DLD1 (cell line): ENCODE measurements at regions not wholly inside any gene's neighbourhood (a gene's known extent, or its start where the extent isn't known, plus 50 kb on each side); places are given as distances from the start of the nearest gene placed in this dataset.

Source experiments
- in situ Hi-C: cut with HindIII; loops from 2 replicates; pipeline ENCODE4 v1.10.0; 2017; ENCODE audit warnings: low sequenced_read_pairs

- in situ Hi-C loops: no loop called here
Observed at GRCh38 chr1:87436534-87436933, 107.9 kb downstream of the LMO4 start.

- in situ Hi-C loops: no loop called here
Observed at GRCh38 chr1:87437663-87438295, 109.1 kb downstream of the LMO4 start.

- in situ Hi-C loops: no loop called here
Observed at GRCh38 chr1:87439821-87440220, 111.1 kb downstream of the LMO4 start.

- in situ Hi-C loops: no loop called here
Observed at GRCh38 chr1:87449348-87449963, 120.8 kb downstream of the LMO4 start.

GRCh38 chr1:87450136-87450535, 121.5 kb downstream of the LMO4 start:
- in situ Hi-C loops: no loop called here

GRCh38 chr1:87450615-87451209, 122.0 kb downstream of the LMO4 start:
- in situ Hi-C loops: no loop called here

DNA sequence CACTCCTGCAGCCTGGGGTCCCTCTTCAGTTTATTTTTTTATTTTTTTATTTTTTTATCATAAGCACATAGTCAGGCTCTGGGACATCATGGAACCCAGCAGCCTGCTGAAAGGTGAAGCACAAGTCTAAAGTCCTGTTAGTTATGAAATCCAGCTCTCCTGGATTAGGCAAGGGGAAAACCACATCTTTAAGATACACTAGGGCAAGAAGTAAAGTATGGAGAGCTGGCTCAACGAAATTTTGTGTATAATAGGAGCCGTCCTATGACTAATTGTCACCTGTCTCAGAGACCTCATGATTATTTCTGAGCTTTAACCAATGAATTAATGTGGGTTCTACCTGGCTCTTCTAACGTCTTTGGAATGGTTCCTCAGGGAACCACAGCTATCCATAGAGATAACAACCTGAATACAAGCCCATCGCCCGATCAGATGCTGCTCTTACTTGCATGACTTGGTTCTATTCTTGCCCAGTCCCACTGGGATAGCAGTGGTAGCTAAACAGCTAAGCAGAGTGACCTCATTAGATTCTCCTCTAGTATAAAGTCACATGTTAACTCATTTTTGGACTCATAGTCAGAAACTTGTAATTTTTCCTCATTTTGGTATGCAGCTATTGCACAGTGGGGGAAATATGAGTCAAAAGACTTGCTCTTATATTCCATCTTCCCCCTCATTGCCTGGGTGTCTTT, 122.7 kb downstream of the LMO4 start:
- in situ Hi-C loops: no loop called here

GRCh38 chr1:87452648-87453047, 124.0 kb downstream of the LMO4 start:
- in situ Hi-C loops: no loop called here

- in situ Hi-C loops: no loop called here
Observed at GRCh38 chr1:87457408-87457807, 128.7 kb downstream of the LMO4 start.

- in situ Hi-C loops: no loop called here
Observed at GRCh38 chr1:87462894-87463293, 134.2 kb downstream of the LMO4 start.

DNA sequence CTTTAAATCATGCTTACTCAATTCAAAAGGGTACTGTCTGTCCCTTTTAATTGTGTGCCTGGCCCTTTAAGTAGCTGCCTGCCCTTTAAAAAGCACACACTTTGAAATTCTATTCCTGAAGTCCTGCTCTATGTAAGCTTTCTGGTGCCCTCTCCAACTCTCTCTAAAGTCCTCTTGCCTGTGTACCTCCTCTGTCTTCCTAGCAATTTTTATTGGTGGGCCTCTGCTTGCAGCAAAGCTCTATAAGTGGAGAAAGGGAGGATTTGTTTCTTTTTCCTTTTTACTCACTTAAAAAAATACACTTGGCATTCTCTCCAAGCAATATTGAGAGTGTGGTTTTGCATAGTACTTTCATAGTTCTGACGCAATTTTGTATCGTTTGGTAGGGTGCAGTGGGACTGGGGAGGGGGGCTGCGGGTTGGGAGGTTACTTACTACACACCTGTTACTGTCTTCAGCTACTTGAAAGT, 135.4 kb downstream of the LMO4 start:
- in situ Hi-C loops: no loop called here

- in situ Hi-C loops: no loop called here
Observed at GRCh38 chr1:87466621-87467020, 137.9 kb downstream of the LMO4 start.

GRCh38 chr1:87472716-87473115, 144.0 kb downstream of the LMO4 start:
- in situ Hi-C loops: no loop called here

GRCh38 chr1:87473203-87473661, 144.6 kb downstream of the LMO4 start:
- in situ Hi-C loops: no loop called here

DNA sequence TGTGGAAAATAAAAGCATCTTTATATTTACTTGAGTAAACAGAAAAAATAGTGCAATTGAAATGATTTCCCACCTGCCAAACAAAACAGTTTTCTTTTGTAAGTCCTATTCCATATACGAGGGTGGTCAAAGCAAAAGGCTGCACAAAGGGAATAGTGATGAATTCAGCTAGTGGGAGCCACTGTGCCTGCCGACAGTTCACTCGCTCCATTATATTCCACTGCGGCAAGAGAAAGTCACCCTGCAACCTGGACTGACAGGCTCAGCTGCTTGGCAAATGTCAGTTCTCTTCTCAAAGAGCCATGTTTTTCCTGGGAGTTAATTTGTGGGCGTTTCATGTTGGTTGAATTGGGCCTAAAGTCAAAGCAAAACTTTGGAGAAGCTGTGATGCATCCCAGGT, 145.4 kb downstream of the LMO4 start:
- in situ Hi-C loops: no loop called here

DNA sequence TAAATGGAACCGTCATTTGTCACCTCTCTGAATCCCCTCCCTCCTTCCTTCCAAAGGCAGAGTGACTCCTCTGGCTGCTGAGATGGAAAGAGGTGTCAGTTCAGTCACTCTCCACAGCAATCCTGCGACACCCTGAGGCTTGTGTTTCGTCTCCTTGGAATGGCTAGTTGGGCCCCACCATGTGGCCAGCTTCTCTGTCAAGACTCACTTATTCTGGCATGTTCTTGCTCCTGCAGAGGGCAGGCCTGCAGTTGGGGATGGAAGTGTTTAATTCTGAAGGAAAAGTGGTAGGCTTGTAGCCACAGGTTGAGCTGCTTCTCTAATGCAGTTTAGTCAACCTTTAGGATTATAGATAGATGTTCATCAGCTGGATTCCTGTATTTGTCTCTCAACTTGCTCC, 149.6 kb downstream of the LMO4 start:
- in situ Hi-C loops: no loop called here

DNA sequence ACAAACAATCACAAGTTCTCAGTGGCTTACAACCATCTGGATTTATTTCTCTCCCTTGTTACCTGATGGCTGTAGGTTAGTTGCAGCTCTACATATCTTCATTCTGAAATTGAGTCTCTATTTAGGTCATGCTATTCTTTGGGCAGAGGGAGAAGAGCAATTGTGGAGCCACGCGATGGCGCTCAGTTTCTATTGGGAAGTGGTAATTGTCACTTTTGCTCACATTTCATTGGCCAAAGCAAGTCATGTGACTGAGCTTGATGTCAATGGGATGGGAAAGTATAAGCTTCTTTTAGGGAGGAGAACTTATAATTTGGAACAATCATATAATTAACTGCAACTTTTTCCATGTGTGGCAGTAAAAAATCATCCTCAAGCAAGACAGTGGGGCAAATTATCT, 166.5 kb downstream of the LMO4 start:
- in situ Hi-C loops: no loop called here

DNA sequence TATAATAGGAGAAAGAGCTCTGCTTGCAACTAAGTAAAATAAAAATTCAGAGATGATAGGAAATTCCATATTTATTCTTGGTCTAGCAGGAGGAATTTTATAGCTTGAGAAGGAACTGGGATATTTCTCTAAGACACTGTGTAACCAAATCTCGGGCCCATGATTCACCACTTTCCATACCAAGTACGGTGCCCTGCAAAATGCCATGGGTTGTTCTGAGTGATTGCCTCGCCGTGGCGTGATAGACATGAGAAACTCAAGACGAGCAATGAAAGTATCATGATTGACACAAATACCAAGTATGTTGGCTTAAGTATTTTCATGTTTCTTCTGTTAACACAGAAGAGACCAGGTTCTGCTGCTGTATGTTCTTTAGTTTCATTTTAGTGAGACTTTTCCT, 167.2 kb downstream of the LMO4 start:
- in situ Hi-C loops: no loop called here

GRCh38 chr1:87497380-87498203, 168.9 kb downstream of the LMO4 start:
- in situ Hi-C loops: no loop called here

GRCh38 chr1:87501738-87502137, 173.1 kb downstream of the LMO4 start:
- in situ Hi-C loops: no loop called here
